GM12865 (cell line): ENCODE measurements at regions not wholly inside any gene's neighbourhood (a gene's known extent, or its start where the extent isn't known, plus 50 kb on each side); places are given as distances from the start of the nearest gene placed in this dataset.

Experiments
- DNase-seq: peaks from one replicate; pipeline ENCODE4 v3.0.0; 2010; ENCODE audit warnings: low read depth
- H3K4me3 ChIP-seq: 2 replicates; pipeline ENCODE4 v1.5.1; 2011; ENCODE audit warnings: mild to moderate bottlenecking, low read depth, low read length, control low read depth
- TF ChIP-seq, protein P1 (sequence below): IDR thresholded peaks from 2 replicates; pipeline ENCODE4 v1.5.1; 2011; ENCODE audit warnings: low read length, control low read depth, low read depth, inconsistent platforms; ENCODE audit not compliant: insufficient read depth; ENCODE audit errors: missing control alignments

DNA sequence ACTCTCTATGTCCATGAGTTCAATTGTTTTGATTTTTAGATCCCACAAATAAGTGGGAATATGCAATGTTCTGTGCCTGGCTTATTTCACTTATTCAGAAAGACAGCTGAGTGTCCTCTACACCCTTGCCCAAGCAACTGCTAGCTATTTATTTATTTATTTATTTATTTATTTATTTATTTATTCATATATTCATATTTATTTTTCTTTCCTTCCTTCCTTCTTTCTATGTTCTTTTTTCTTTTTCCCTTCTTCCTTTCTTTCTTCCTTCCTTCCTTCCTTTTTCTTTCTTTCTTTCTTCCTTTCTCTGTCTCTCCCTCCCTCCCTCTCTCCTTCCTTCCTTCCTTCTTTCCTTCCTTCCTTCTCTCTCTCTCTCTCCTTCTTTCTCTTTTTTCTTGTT lies 563.4 kb downstream of the BCL11B start:
- TF ChIP-seq, protein P1, sequence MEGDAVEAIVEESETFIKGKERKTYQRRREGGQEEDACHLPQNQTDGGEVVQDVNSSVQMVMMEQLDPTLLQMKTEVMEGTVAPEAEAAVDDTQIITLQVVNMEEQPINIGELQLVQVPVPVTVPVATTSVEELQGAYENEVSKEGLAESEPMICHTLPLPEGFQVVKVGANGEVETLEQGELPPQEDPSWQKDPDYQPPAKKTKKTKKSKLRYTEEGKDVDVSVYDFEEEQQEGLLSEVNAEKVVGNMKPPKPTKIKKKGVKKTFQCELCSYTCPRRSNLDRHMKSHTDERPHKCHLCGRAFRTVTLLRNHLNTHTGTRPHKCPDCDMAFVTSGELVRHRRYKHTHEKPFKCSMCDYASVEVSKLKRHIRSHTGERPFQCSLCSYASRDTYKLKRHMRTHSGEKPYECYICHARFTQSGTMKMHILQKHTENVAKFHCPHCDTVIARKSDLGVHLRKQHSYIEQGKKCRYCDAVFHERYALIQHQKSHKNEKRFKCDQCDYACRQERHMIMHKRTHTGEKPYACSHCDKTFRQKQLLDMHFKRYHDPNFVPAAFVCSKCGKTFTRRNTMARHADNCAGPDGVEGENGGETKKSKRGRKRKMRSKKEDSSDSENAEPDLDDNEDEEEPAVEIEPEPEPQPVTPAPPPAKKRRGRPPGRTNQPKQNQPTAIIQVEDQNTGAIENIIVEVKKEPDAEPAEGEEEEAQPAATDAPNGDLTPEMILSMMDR = no peak
- H3K4me3 ChIP-seq = no peak overlapping the region
- no peak for DNase-seq

DNA sequence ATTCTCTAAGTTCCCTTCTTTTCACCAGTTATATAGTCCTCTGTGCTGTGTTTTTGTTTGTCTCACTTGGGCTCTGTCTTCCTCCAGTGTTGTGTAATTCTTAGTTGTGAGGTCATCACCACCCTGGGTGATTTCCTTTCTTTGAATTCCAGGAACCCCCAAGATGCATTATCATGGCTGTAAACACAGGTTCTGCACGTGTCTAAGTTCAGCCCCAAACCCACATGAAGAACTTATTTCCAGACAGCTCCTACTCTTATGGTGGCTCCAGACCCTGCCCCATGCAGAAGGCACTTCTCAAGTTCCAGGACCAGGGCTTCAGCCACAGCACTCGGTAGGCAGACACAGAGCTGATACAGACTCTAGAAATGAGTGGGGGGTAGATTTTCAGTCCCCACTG lies 560.5 kb downstream of the BCL11B start:
- TF ChIP-seq, protein P1 = no peak
- no peak for DNase-seq
- H3K4me3 ChIP-seq = no peak overlapping the region

DNA sequence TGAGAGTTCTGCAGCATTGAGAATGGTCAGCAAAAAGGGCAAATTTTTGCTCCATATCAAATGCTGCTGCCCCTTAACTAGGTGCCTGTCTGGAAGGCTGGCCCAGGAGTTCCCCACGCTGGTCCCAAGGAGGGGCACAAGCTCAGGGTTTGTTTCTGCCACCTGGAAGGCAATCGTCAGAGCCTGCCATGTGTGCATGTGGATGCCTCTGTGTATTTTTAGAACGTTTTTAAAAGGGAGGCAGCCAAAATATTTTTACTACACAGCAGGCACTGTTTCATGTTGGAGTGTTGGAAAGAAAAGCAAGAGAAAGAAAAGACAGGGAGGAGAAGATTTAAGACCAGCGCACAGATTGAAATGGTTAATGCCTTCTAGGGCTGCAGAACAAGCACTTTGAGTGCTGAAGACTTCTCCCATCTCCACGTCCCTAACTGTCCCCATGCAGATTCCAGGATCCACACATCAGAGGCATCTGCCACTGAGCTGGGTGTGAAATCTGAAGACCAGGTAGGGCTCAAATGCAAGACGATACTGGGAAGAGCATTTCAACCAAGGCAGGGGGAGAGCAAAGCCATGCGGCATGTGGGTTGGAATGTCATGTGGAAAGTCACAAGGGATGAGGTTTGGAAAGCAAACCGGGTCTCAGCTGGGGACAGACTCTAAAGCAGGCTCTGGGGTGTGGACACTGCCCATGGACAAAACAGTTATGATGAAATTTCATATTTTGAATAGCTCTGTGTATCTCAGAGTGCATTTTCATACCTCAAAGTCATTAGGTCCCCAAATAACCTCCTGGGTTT lies 557.2 kb downstream of the BCL11B start:
- no peak overlapping the region for H3K4me3 ChIP-seq
- TF ChIP-seq, protein P1 = no peak
- DNase-seq = no peak

DNA sequence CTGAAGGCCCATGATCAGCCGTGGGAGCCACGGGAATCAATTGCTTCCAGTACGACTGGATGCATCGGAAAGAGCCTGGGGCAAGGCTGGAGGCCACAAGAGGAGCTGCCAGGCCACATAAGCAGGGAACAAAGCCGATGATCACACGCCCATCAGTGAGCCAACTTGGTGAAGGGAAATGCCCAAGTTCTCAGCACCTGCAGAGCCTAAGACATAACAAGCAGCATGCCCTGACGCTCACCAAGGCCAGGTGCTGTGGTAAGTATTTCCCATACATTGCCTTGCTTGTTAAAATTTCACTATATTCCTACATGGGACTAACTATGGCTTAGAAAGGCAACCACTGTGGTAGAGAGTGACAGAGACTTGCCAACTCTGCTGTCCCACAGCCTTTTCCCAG lies 555.9 kb downstream of the BCL11B start:
- TF ChIP-seq, protein P1 = no peak
- no peak for DNase-seq

DNA sequence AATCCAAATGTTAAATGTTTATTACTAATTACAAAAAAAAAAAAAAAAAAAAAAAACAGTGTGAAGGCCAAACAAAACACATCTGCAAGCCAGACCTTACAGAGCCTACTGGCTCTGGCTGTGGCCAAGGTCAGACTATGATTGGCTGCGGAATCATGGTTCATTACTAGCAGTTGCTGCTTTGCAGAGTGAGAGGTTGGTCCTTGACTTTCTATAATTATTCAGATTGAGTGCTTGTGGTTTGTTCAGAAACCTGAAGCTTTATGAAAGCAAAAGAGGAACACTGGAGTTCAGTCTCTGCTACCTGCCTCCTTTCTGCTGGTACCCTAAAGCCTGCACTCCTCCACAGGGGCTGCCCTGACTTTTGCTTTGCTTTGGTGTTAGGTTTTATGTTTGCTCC lies 550.9 kb downstream of the BCL11B start:
- H3K4me3 ChIP-seq = no peak overlapping the region
- TF ChIP-seq, protein P1 = no peak
- DNase-seq = peak; percentile 76

More for the DNA sequence above, 555.9 kb downstream of the BCL11B start:
- H3K4me3 ChIP-seq = no peak overlapping the region

DNA sequence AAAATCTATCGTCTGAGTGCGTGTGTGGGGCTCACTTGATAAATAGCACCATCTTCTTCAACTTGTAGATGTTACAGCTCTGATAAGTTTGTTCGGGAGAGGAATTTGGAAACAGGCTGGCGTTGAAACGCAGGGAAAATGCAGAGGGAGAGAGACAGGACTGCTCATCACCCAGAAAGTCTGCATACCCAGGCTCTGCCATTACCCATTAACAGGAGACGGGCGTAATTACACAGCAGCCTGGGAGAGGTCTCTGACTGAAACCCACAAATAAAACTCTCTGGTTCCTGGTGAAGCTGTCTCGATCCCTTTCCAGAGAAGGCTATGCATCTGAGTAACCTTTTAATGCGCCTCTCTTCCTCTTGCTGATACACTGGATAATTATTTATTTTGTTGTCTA lies 547.3 kb downstream of the BCL11B start:
- DNase-seq = no peak
- H3K4me3 ChIP-seq = no peak overlapping the region
- TF ChIP-seq, protein P1 = no peak

DNA sequence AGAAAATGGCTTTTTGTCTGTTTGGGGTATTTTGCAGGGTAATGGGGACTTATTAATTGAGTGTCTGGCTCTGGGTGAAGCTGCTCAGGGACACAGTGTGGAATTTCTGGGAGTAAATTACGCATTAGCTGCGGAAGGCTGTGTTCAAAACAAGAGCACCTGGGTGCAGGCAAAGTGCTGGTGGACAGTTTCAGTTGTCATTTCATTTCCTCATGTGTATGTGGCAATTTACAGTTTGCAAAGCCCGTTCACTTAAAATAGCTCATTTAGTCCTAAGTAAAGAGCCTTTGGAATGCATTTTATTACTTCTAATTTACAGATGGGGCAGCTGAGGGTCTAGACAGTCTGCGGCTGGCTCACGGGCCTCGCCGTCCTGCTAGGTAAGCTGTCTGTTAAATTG lies 546.8 kb downstream of the BCL11B start:
- H3K4me3 ChIP-seq = no peak overlapping the region
- DNase-seq = peak; percentile 31
- TF ChIP-seq, protein P1 = no peak
